COR-L47 (cell line): ENCODE measurements at regions not wholly inside any gene's neighbourhood (a gene's known extent, or its start where the extent isn't known, plus 50 kb on each side); places are given as distances from the start of the nearest gene placed in this dataset.

Experiments used
- DNase-seq: peaks from one replicate; lab custom pipeline; 2025; lab: John Stamatoyannopoulos, UW

DNA sequence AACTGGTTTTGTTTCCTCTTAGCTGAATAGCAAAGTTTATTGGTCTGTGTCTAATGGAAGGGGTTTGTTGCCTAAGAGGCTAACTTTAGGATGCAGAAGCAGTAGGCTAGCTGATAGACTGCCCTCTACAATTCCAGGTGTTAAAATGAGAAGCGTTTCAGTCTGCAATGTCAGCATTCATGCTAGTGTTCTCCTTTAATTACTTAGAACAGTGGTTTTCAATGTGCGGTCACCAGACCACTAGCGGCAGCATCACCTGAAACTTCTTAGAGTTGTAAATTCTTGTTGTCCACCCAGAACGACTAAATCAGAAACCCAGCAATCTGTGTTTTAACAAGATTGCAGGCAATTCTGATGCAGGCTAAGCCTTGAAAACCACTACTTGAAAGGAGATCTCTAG lies 392.9 kb downstream of the IPMK start:
- no peak for DNase-seq

DNA sequence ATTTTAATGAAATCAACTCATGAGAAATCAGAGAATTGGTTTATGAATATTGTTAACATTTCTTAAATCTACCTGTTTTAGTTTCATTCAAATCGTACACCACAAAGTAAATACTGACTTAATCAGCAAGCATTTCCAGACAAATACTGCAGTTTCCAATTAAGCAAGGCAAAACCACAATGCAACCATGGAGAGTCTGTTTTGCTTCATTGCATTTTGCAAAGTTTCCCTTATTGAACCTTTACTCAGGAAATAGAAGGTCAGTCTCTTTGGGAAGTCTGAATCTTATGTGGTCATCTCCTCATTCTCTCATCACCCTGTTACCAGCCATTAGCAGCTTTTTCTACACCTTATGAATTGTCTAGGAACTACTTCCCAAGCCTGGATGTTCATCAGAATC lies 400.5 kb downstream of the IPMK start:
- no peak for DNase-seq

DNA sequence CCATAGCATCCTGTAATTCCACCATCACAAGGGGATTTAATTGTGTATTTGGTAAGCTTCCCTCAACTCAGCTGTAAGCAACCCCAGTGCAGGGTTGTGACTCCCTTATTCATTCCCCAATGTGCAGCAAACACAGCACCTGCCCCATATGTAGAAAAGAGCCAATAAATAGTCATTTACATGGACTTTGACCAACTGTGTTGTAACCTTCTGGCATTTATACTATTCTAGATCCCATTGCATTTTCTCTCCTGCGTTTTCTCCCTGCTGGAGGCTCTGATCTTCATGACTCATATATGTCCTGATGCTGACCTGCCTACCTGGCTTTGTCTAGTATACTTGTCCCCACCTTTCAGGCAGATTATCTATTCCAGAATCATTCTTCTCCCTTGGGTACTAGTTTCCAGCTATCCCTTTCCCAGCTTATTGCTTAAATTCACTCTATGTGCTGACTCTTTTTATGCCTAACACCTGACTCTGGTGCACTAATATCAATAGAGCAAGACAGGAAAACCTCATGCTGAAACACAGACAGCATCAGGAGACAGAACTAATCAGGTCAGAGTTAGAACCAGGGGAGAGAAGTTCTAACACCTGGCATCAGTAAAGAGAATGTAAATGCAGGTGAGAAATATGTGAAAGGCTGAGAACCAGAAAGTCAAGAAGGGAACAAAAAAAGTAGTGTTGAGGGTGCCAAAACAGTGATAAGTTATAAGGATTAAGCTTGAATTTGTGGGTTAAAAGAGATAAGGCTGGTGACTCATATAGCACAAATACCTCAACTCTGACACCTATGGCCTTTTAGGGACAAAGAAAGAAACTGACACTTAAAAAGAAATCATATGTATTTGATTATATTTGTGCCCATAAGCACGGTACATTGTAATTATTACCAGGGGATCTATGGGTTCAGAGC lies 402.7 kb downstream of the IPMK start:
- no peak for DNase-seq

DNA sequence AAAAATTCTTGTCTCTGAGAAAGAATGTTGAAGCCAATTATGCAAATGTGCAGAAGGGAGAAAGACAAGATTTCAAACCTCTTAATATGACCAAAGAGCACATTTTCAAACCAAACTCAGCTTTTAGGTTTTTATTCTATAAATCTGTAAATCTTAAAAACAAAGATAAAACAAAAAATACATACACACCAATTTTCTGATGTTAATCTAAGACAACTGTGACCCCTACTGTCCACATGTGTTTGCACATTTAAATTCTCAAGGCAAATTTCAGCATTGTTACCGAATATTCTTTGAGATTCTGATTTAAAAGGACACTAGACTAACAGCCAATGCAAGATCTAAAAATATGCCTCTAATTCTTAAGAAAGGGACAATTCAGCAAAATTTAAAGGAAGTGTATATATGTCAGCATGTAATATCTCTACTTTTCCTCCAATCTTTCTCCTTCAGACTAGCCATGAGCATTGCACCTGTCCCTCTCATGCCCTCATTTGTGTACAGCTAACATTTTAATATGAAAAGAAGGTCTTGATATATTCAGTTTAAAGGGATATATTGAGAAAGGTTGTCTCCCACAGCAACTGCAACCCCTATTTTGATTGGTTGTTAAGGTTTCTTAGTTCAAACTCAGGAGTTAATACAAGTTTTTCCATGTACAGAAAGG lies 417.9 kb downstream of the IPMK start:
- DNase-seq: peak; percentile 31

DNA sequence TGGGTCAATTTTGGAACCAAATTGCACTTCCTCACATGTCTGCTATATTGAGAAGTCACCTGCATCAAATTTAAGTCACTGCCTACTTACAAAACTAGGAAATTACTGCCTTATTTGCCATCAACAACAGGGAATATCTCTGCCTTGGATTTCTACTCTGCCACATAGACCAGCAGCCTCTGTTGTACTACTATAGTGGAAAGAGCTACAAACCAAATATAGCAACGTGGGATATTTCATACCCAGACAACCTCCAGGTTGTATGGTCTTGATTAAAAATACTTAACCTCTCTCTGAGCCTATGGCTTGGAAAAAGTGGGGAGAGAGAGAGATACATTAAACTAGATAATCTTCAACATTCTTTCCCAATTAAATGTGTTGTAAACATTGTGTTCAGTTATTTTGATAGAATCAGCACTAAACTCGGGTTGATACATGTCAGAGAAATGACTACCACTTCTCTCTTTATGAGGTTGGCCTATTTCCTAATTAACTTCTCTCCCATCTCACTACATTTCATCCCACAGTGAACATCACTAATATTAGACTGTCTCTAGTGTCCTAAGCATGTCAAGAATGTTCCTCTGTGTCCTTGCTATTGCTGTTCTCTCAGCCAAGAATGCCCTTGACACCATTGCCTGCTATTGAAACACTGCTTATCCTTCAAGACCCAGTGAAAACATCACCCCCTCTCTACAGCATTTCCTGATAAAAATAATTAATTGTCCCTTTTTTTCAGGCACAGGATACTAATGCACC lies 421.2 kb downstream of the IPMK start:
- no peak for DNase-seq

DNA sequence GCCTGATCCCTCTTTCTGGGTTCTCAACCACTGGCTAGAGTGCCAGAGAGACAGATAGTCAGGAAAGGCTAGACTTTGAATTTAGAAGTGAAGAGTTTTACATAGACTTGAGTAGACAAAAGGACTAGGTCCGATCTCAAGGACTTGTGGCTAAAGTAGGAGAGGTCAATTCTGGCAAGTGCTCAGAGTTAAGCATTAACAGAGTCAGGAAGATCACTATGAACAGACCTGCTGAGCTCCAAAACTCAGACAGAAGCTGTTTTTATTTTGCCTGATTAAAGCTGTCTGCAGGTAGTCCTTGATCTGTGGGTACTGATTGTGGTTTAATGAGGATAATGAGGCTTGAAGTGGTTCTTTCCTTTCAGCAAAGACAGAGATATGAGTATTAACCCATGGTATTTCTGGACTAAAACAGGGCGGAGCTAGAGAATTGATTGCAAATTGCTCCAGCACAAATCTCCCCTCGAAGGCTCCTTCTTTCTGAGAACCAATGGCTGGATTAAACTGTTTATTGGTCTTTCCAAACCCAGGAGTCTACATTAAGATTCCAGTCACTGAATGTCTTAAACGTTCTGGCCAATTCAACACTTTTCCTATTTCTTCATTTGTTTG lies 423.2 kb downstream of the IPMK start:
- DNase-seq: no peak

DNA sequence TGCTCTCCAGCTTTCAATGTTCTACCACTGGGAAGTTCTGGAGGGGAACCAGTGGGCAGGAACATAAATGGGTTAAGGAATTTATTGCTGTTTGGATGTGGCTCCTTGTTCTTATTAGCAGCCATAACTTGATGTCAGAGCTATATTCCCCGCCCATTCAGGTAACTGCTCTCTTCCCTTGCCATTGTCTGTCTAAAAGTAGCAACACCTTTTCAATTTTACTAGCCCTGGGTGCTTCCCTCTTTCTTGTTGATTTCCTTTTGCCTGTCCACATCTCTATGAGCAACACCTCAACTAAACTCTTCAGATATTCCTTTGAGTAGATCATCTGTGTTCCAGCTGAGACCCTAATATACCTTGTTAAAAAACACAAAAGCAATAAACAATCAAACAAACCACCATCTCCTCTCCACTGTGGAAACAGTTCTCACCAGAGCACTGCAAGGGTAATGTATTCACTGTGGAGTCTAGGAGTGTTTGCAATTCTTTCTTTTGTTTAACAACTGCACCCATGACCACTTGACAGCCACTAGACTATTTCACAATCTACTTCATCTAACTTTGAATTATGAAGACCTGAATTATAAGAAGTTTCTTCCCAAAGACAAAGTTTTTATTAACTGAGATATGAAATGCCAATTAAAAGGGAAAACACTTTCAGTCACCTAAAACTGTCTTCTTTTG lies 436.7 kb downstream of the IPMK start:
- DNase-seq: no peak

DNA sequence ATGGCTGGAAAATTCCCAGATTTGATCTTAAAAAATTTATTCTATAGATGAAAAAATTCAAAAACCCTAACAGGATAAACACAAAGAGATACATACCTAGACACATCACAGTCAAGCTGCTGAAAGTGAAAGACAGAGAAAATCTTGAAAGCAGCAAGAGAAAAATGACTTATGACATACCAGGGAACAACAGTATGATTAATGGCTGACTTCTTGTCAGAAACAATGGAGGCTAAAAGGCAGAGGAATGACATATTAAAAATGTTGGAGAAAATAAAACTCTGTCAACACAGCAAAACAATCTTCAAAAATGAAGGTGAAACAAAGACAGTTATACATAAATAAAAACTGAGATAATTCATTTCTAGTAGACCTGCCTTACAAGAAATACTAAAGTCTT lies 442.7 kb downstream of the IPMK start:
- DNase-seq: no peak

DNA sequence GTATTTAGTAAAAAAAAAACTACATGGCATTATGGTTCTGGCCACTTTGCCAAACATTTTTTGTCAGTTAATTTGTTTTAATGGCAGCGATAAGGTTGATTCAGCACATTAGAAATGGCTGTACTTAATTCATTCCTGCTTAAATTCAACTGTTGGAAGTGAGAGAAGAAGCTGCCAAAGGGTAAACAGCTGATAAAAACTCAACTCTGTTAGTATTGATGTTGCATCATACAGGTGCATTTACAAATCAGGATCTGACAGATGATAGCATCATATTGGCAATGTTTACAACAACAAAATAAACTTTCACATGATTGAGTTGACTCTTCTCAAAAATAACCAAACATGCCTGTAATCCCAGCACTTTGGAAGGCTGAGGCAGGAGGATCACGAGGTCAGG lies 444.3 kb downstream of the IPMK start:
- no peak for DNase-seq

DNA sequence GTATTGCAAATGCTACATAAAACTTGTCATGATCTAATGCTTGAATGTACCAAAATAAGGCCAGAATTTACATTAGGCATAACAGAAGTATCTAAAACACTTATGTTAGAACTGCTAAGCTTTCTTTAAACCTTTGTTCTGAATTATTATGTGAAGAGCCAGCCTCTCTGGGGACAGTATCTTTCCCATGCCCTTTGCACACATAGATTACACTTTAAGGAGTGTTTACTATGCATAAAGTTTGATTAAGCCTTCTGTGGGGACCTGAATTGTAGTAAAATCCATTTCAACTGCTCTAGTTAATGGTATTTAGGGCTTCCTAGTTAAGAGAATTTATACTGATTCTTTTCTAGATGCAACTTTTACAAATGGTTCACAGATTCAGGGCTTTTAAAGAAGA lies 444.7 kb downstream of the IPMK start:
- no peak for DNase-seq

DNA sequence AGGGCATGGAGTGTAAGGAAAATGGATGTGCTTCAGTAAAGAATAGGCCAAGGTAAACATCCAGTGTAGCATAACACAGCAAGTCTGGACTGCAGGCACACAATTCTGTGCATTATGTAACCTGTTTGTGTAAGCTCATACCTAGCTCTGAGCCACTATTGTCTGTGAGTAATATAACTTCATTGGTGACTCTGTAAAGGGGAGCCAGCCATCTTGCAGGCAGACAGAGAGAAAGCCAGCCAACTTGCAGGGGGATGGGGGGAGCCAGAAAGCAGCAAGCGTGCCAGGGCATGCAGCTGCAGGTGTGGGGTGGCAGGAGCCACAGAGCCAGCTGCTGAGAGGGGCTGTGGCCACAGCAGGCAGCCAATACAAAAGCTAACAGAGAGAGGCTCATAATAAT lies 449.2 kb downstream of the IPMK start:
- DNase-seq: peak; percentile 81

DNA sequence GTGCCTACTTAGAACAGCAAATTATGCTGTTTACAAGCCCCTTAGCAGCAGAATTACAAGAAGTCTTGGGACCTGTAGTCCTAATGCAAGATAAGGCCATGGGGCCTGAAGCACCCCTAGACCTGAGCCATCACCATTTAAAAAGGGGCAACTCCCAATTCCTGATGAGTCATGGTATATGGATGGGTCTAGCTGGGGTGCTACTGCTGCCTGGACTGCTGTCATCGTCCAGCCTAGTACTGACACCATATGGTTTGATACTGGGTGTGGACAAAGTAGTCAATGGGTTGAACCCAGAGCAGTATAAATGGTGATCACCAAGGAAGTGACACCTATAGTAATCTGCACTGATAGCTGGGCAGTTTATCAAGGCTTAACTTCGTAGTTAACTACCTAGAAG lies 450.0 kb downstream of the IPMK start:
- DNase-seq: no peak

DNA sequence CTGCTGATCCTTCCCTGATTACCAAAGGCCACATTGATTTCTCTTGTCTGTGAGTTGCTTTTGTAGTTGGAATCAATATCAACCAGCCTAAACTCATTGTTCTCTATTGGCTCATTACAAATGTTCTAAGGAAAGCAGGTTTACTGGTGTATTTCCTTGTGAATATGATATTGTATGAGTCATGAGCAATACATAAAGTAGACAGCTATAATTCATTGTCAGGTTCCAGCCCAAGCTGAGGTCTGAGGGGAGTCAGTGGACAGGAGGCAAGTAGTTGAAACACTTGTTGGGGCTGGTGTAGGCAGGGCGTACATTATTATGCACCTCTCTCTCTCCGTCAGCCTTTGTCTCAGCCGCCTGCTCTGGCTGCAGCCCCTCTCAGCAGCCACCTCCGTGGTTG lies 451.7 kb downstream of the IPMK start:
- DNase-seq: no peak

DNA sequence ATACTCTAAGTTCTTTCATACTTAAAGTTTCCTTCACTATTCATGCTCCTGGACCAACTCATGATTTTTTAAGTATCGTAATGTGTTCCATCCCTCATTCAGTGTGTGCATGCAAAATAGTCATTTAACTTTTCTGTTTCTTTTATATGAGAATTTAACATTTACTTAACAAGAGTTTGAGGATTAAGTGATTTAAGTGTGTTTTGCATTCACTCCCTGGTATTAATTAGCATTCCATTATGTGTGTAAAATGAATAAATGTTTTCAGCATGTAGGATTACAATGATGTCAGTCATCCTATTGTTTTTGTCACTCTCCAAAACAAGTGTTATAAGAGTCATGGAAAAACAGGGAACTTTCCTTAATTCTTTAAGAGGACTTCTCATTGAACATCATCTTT lies 457.7 kb downstream of the IPMK start:
- DNase-seq: no peak

DNA sequence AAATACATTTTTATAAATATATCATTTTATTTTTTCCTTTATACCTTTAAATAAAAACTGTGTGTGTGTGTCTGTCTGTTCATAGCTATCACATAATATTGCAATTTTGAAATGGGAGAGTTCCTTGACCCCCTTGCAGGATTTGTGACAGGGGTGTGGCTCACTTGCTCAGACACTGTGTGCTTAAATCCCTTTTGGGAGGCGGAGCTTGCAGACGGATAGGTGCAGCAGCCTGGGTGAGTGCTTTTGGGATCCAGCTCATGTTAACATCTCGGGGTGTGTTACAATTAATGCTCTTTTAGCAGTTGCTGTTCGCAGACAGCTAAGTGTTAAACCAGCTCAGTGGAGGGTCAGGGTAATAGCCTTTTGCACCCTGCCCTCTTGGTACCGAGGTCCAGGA lies 459.8 kb downstream of the IPMK start:
- no peak for DNase-seq

DNA sequence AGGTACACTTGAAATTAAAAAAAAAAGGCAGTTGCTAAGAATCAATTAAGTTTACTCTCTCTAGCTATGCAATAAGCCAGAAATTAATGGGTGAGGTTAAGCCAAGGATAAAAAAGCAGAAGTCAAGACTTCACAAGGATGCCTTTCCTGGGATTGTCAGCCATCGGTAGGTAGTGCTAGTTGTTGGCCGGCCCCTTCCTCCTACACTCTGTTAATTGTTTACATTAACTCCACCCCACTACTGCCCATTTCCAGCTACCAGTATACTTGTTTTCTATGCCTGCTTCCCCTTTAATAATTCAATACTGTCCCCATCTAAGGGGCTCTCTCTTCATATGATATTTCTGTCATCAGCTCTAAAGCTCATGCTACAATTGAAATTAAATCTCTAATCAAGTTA lies 461.0 kb downstream of the IPMK start:
- DNase-seq: no peak

DNA sequence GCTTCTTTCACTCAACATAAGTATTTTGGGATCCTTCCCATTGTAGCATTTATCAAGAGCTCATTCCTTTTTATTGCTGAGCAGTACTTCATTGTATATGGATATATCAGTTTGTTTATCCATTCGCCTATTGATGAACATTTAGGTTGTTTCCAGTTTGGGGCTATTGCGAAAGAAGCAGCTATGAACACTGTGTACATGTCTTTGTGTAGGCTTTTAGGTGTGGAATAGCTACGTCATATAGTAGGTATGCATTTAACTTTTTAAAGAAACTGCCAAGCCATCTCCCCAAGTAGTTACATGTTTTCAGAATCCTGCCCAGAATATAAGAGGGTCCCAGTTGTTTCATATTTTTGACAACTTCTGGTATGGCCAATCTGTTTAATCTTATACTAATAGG lies 468.1 kb downstream of the IPMK start:
- DNase-seq: no peak

DNA sequence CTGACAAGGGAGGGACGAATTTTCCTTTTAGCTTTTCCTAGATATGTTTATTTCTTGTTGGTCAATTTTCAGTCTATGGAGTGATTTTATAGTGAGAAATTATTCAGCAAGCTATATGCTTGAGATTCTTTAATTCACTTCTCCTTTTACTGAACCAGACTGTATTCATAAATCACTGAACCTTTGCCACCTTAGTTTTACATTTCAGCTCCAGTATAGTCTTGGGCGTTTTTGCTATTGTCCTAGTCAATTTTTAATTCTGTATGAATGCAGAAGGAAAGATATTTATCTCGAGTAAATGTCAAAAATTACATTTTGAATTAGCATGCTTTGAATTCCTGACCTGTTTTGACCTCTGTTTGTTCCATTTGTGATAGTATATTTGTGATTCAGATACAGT lies 468.9 kb downstream of the IPMK start:
- no peak for DNase-seq

DNA sequence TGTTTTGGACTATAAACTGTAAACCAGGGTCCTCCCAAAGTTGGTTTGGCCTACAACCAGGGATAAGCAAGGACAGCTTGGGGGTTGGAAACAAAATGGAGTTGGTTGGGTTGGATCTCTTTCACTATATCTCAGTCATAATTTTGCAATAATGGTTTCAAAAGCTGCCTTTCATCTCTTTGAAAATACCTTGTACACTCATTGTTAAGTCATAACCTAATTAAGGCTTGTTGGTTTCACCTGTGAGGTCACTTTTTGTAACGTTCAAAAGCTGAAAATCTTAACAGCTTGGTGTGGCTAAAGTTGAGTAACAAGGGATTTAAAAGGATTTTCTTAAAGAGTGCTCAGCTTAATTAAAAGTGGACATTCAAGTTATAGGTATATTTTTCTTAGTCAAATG lies 476.1 kb downstream of the IPMK start:
- no peak for DNase-seq

DNA sequence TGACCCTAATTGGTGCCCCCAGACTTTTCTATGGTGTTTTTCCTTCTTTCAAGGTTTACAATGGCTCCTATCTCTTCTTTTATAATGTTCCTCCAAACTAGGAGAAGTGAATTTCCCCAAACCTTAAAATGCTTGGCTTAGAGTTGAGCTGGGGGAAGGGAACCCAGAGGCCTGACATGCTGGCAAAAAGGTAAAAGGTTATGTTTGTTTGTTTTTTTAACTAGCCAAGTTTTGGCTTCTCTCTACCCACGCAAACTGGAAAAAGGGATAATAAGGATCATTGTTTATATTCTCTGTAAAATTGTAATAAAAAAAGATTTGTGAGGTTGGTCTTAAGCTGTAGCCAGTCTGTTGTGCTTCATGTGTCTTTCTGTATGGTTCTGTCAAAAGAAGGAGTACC lies 477.0 kb downstream of the IPMK start:
- no peak for DNase-seq

DNA sequence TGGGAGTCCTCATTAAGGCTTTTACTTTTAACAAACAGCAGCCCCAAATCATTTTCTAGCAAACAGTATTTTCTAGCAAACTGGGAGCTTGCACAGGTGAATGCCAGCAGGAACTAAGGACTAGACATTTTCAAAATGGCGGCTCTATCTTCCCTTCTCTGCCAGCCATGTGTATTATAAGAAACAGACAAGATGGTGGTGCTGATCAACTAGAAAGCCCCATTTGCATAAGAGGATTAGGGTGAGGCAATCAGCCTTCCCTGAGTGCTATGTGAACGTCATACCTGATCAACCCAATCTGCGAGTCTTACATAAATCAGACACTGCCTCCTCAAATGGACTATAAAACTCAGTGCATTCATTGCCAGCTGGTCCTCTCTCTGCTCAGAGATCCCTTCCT lies 479.6 kb downstream of the IPMK start:
- no peak for DNase-seq
